UCSD-AML1 (cell line): ENCODE measurements at regions not wholly inside any gene's neighbourhood (a gene's known extent, or its start where the extent isn't known, plus 50 kb on each side); places are given as distances from the start of the nearest gene placed in this dataset.

Experiments used
- DNase-seq: peaks from one replicate; lab custom pipeline; 2025; ENCODE audit not compliant: unreplicated experiment; lab: John Stamatoyannopoulos, UW

- DNase-seq: no peak
Observed at GRCh38 chr7:156232931-156233705, 407.5 kb upstream of the RNF32 start.

- no peak for DNase-seq
Observed at GRCh38 chr7:156230576-156230975, 410.0 kb upstream of the RNF32 start.

- DNase-seq: no peak
Observed at GRCh38 chr7:156224833-156225225, 412.6 kb upstream of the SHH start.

- no peak for DNase-seq
Observed at GRCh38 chr7:156223935-156224832, 411.9 kb upstream of the SHH start.

GRCh38 chr7:156222611-156223010 lies 410.3 kb upstream of the SHH start:
- DNase-seq: no peak

GRCh38 chr7:156222151-156222550 lies 409.9 kb upstream of the SHH start:
- DNase-seq: no peak

- DNase-seq: no peak
Observed at GRCh38 chr7:156220701-156221100, 408.4 kb upstream of the SHH start.

- DNase-seq: no peak
Observed at GRCh38 chr7:156220078-156220605, 407.9 kb upstream of the SHH start.

GRCh38 chr7:156219307-156220077 lies 407.2 kb upstream of the SHH start:
- no peak for DNase-seq

GRCh38 chr7:156218544-156219306 lies 406.5 kb upstream of the SHH start:
- DNase-seq: no peak

GRCh38 chr7:156217803-156218202 lies 405.5 kb upstream of the SHH start:
- no peak for DNase-seq

- DNase-seq: no peak
Observed at GRCh38 chr7:156209087-156209486, 396.8 kb upstream of the SHH start.

- no peak for DNase-seq
Observed at GRCh38 chr7:156207306-156207705, 395.0 kb upstream of the SHH start.

- DNase-seq: no peak
Observed at GRCh38 chr7:156206174-156206573, 393.9 kb upstream of the SHH start.

GRCh38 chr7:156204820-156205219 lies 392.6 kb upstream of the SHH start:
- no peak for DNase-seq

- no peak for DNase-seq
Observed at GRCh38 chr7:156203923-156204322, 391.7 kb upstream of the SHH start.

- DNase-seq: no peak
Observed at GRCh38 chr7:156198277-156198676, 386.0 kb upstream of the SHH start.

- no peak for DNase-seq
Observed at GRCh38 chr7:156196649-156197048, 384.4 kb upstream of the SHH start.

- no peak for DNase-seq
Observed at GRCh38 chr7:156195276-156195675, 383.0 kb upstream of the SHH start.

GRCh38 chr7:156194813-156195212 lies 382.6 kb upstream of the SHH start:
- DNase-seq: no peak
